ENCODE measurements at regions not wholly inside any gene's neighbourhood (a gene's known extent, or its start where the extent isn't known, plus 50 kb on each side); places are given as distances from the start of the nearest gene placed in this dataset.

DNA sequence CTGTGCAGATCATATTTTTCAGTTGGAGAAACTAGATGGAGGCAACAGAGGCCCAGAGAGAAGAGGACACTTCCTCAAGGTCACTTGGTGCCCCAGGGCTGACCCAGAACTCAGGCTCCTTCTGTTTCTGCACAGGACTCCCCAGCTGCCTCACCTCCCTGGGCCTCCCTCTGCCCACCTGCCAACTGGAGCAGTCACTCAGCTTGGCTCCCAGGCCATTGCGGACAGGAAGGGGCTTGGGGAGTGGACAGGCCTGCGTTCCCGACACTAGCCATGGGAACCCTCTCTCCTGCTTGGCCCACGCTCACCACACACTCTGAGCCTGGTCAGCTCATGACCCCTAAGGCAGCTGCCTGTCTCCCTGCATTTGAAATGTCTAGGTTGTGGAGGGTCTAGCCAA, 78.1 kb upstream of the BRD7 start:
- TF ChIP-seq, protein P1, sequence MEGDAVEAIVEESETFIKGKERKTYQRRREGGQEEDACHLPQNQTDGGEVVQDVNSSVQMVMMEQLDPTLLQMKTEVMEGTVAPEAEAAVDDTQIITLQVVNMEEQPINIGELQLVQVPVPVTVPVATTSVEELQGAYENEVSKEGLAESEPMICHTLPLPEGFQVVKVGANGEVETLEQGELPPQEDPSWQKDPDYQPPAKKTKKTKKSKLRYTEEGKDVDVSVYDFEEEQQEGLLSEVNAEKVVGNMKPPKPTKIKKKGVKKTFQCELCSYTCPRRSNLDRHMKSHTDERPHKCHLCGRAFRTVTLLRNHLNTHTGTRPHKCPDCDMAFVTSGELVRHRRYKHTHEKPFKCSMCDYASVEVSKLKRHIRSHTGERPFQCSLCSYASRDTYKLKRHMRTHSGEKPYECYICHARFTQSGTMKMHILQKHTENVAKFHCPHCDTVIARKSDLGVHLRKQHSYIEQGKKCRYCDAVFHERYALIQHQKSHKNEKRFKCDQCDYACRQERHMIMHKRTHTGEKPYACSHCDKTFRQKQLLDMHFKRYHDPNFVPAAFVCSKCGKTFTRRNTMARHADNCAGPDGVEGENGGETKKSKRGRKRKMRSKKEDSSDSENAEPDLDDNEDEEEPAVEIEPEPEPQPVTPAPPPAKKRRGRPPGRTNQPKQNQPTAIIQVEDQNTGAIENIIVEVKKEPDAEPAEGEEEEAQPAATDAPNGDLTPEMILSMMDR (IDR thresholded peaks at IDR 0.05): no peak
- no peak for TF ChIP-seq EZH2 (IDR thresholded peaks at IDR 0.05; ENCODE audit: borderline replicate concordance, insufficient read depth, low read depth, low read length, poor library complexity, severe bottlenecking)
- Histone ChIP-seq H3K36me3 (replicated peaks in 1 of 2; ENCODE audit: control extremely low read depth in 1 of 2, control insufficient read depth in 1 of 2, extremely low read depth in 1 of 2, insufficient read depth in 2 of 2, low read length in 1 of 2) (no peaks in the 10 kb centered on the region), H3K4me3 (ENCODE audit: control extremely low read depth in 1 of 5, extremely low read depth in 1 of 5, insufficient read depth in 1 of 5, low read depth in 2 of 5, low read length in 4 of 5) (no peak overlapping the region), H3K4me1 (ENCODE audit: control insufficient read depth in 2 of 2, insufficient read depth in 2 of 2, low read length in 2 of 2) (no peaks in the 10 kb centered on the region), H3K27me3 (replicated peaks in 1 of 4; ENCODE audit: control extremely low read depth in 1 of 4, control insufficient read depth in 3 of 4, insufficient read depth in 4 of 4, low read length in 3 of 4) (peaks cover 0 to 9% (median 0%) of the 10 kb centered on the region in 4 experiments), H3K9ac (ENCODE audit: low read length) (no peak overlapping the region), H3K27ac (ENCODE audit: low read length in 2 of 2) (no peak overlapping the region), H3K9me3 (ENCODE audit: control extremely low read depth in 1 of 3, control insufficient read depth in 2 of 3, insufficient read depth in 1 of 3, low read length in 2 of 3) (peaks cover 0 to 9% (median 7%) of the 10 kb centered on the region in 3 donors), H3K79me2 (ENCODE audit: control insufficient read depth, insufficient read depth, low read length) (no peaks in the 10 kb centered on the region), H4K20me1 (ENCODE audit: control insufficient read depth, insufficient read depth, low read length, poor library complexity, severe bottlenecking) (no peaks in the 10 kb centered on the region), H2AFZ (ENCODE audit: insufficient read depth, low read depth, low read length, poor library complexity, severe bottlenecking) (no peak overlapping the region), H3K4me2 (replicated peaks; ENCODE audit: low read depth, low read length, poor library complexity, severe bottlenecking) (no peak overlapping the region)
- Mint-ChIP-seq H3K27ac (no peak overlapping the region), H3K4me1 (no peaks in the 10 kb centered on the region), H3K27me3 (peaks cover 11% of the 10 kb centered on the region), H3K4me3 (no peak overlapping the region), H3K9me3 (ENCODE audit: insufficient read depth) (no peaks in the 10 kb centered on the region)
- intact Hi-C loops (cut with micrococcal nuclease): no loop called here
- POLR2A ChIA-PET: no interaction called here
- DNase-seq (no peak), ATAC-seq (ENCODE audit: low read depth) (no peak)
- CTCF ChIA-PET: no interaction called here
- no CpG with 5 or more reads among the region's 4 CpGs for WGBS (ENCODE audit: insufficient coverage)

DNA sequence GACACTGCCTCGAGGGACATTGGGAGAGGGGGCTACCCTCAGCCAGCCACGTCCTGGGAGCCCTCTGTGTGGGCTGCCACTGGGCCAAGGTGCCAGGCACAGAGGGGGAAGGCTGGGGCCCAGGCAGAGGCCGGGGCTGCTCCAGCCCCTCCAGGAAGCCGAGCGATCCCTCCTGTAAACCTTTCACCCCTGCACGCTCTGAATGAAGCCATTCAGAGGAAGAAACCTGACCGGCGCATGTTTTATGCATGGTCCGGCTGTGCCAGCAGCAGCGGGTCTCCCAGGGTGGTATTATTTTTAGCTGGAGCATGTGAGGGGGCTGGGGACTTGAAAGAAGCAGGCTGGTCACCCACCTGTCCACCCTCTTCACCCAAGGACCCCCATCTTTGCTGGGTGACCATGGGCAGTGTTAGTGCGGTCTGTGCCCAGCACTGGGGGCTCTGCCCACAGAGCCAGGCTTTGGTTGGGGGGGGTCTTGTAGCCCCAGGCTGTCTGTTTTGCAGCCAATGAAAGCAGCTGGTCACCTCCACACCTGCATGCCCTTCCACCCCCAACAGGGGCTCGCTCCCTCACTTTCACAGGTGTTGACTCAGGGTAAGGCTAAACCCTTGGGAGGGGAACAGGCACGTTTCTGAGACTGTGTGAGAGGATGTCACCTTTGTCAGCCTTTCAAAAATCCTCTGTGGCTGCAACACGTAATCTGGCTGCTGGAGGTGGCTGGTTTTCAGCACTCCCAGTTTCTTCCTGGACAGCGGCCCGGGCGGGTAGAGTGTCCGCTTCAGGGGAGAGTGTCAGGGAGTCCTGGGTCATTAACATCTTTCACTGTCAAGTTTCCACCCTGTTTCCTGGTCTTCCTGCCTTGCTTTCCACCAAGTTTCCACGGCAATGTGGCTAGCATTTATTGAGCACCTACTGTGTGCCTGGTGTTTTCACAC, 77.1 kb upstream of the BRD7 start:
- Mint-ChIP-seq H3K4me1 (no peaks in the 10 kb centered on the region), H3K27me3 (peaks cover 11% of the 10 kb centered on the region), H3K9me3 (ENCODE audit: insufficient read depth) (no peaks in the 10 kb centered on the region), H3K4me3 (no peak overlapping the region), H3K27ac (no peak overlapping the region)
- H3K9ac ChIP-seq (ENCODE audit: low read length): no peak overlapping the region
- H3K4me1 ChIP-seq (ENCODE audit: control insufficient read depth in 2 of 2, insufficient read depth in 2 of 2, low read length in 2 of 2): no peaks in the 10 kb centered on the region
- no peak overlapping the region for H3K4me3 ChIP-seq (ENCODE audit: control extremely low read depth in 1 of 5, extremely low read depth in 1 of 5, insufficient read depth in 1 of 5, low read depth in 2 of 5, low read length in 4 of 5)
- intact Hi-C loops (cut with micrococcal nuclease): no loop called here
- 87% methylated on average over 13 of the region's 19 CpGs for WGBS (ENCODE audit: insufficient coverage)
- TF ChIP-seq, protein P1 (IDR thresholded peaks at IDR 0.05): no peak
- no peak for TF ChIP-seq EZH2 (IDR thresholded peaks at IDR 0.05; ENCODE audit: borderline replicate concordance, insufficient read depth, low read depth, low read length, poor library complexity, severe bottlenecking)
- POLR2A ChIA-PET: no interaction called here
- peaks cover 0 to 9% (median 0%) of the 10 kb centered on the region in 4 experiments for H3K27me3 ChIP-seq (replicated peaks in 1 of 4; ENCODE audit: control extremely low read depth in 1 of 4, control insufficient read depth in 3 of 4, insufficient read depth in 4 of 4, low read length in 3 of 4)
- no peaks in the 10 kb centered on the region for H4K20me1 ChIP-seq (ENCODE audit: control insufficient read depth, insufficient read depth, low read length, poor library complexity, severe bottlenecking)
- peaks cover 0 to 19% (median 16%) of the 10 kb centered on the region in 3 donors for H3K9me3 ChIP-seq (ENCODE audit: control extremely low read depth in 1 of 3, control insufficient read depth in 2 of 3, insufficient read depth in 1 of 3, low read length in 2 of 3)
- no peaks in the 10 kb centered on the region for H3K79me2 ChIP-seq (ENCODE audit: control insufficient read depth, insufficient read depth, low read length)
- DNase-seq (no peak), ATAC-seq (ENCODE audit: low read depth) (no peak)
- no peak overlapping the region for H3K27ac ChIP-seq (ENCODE audit: low read length in 2 of 2)
- H3K36me3 ChIP-seq (replicated peaks in 1 of 2; ENCODE audit: control extremely low read depth in 1 of 2, control insufficient read depth in 1 of 2, extremely low read depth in 1 of 2, insufficient read depth in 2 of 2, low read length in 1 of 2): no peaks in the 10 kb centered on the region
- no peak overlapping the region for H3K4me2 ChIP-seq (replicated peaks; ENCODE audit: low read depth, low read length, poor library complexity, severe bottlenecking)
- CTCF ChIA-PET: interaction anchor here (0.7 kb wide), 1 partner anchor 378 kb away, joined by 3 read pairs; no protein-coding TSS in a partner anchor
- no peak overlapping the region for H2AFZ ChIP-seq (ENCODE audit: insufficient read depth, low read depth, low read length, poor library complexity, severe bottlenecking)
